ENCODE measurements at regions not wholly inside any gene's neighbourhood (a gene's known extent, or its start where the extent isn't known, plus 50 kb on each side); places are given as distances from the start of the nearest gene placed in this dataset.

- no peak overlapping the region for H3K4me3 ChIP-seq (ENCODE audit: low read length)
- no peak overlapping the region for H2AFZ ChIP-seq (ENCODE audit: low read depth, low read length)
- no peaks in the 10 kb centered on the region for H3K36me3 ChIP-seq (ENCODE audit: insufficient read depth, low read length)
- no peaks in the 10 kb centered on the region for H3K9me3 ChIP-seq (ENCODE audit: low read length)
- H3K4me1 ChIP-seq (ENCODE audit: insufficient read depth, low read length) = peaks cover 3% of the 10 kb centered on the region
- no peaks in the 10 kb centered on the region for H3K27me3 ChIP-seq (ENCODE audit: insufficient read depth, low read length)
Observed at GRCh38 chr2:211113334-211114175, 557.2 kb downstream of the CPS1 start.

GRCh38 chr2:211114826-211115455, 558.5 kb downstream of the CPS1 start:
- H3K27me3 ChIP-seq (ENCODE audit: insufficient read depth, low read length) = no peaks in the 10 kb centered on the region
- no peak overlapping the region for H3K4me3 ChIP-seq (ENCODE audit: low read length)
- H2AFZ ChIP-seq (ENCODE audit: low read depth, low read length) = no peak overlapping the region
- H3K36me3 ChIP-seq (ENCODE audit: insufficient read depth, low read length) = no peaks in the 10 kb centered on the region
- H3K9me3 ChIP-seq (ENCODE audit: low read length) = no peaks in the 10 kb centered on the region
- H3K4me1 ChIP-seq (ENCODE audit: insufficient read depth, low read length) = peaks cover 3% of the 10 kb centered on the region

GRCh38 chr2:211117026-211117425, 560.6 kb downstream of the CPS1 start:
- H3K4me1 ChIP-seq (ENCODE audit: insufficient read depth, low read length) = peaks cover 3% of the 10 kb centered on the region
- no peak overlapping the region for H3K4me3 ChIP-seq (ENCODE audit: low read length)
- H3K27me3 ChIP-seq (ENCODE audit: insufficient read depth, low read length) = no peaks in the 10 kb centered on the region
- H2AFZ ChIP-seq (ENCODE audit: low read depth, low read length) = no peak overlapping the region
- H3K36me3 ChIP-seq (ENCODE audit: insufficient read depth, low read length) = no peaks in the 10 kb centered on the region
- H3K9me3 ChIP-seq (ENCODE audit: low read length) = no peaks in the 10 kb centered on the region

GRCh38 chr2:211126256-211126655, 569.9 kb downstream of the CPS1 start:
- Histone ChIP-seq H2AFZ (ENCODE audit: low read depth, low read length) (no peak overlapping the region), H3K4me1 (ENCODE audit: insufficient read depth, low read length) (peaks cover 21% of the 10 kb centered on the region), H3K36me3 (ENCODE audit: insufficient read depth, low read length) (no peaks in the 10 kb centered on the region), H3K27me3 (ENCODE audit: insufficient read depth, low read length) (no peaks in the 10 kb centered on the region), H3K4me3 (ENCODE audit: low read length) (no peak overlapping the region), H3K9me3 (ENCODE audit: low read length) (no peaks in the 10 kb centered on the region)

- no peaks in the 10 kb centered on the region for H3K36me3 ChIP-seq (ENCODE audit: insufficient read depth, low read length)
- H3K4me3 ChIP-seq (ENCODE audit: low read length) = no peak overlapping the region
- H3K9me3 ChIP-seq (ENCODE audit: low read length) = no peaks in the 10 kb centered on the region
- no peak overlapping the region for H2AFZ ChIP-seq (ENCODE audit: low read depth, low read length)
- H3K27me3 ChIP-seq (ENCODE audit: insufficient read depth, low read length) = no peaks in the 10 kb centered on the region
- peaks cover 21% of the 10 kb centered on the region for H3K4me1 ChIP-seq (ENCODE audit: insufficient read depth, low read length)
Observed at GRCh38 chr2:211127501-211127900, 571.1 kb downstream of the CPS1 start.

- Histone ChIP-seq H2AFZ (ENCODE audit: low read depth, low read length) (no peak overlapping the region), H3K9me3 (ENCODE audit: low read length) (no peaks in the 10 kb centered on the region), H3K36me3 (ENCODE audit: insufficient read depth, low read length) (no peaks in the 10 kb centered on the region), H3K27me3 (ENCODE audit: insufficient read depth, low read length) (no peaks in the 10 kb centered on the region), H3K4me1 (ENCODE audit: insufficient read depth, low read length) (peaks cover 21% of the 10 kb centered on the region), H3K4me3 (ENCODE audit: low read length) (no peak overlapping the region)
Observed at GRCh38 chr2:211128287-211128686, 571.9 kb downstream of the CPS1 start.

- H3K4me3 ChIP-seq (ENCODE audit: low read length) = no peak overlapping the region
- no peaks in the 10 kb centered on the region for H3K9me3 ChIP-seq (ENCODE audit: low read length)
- no peaks in the 10 kb centered on the region for H3K36me3 ChIP-seq (ENCODE audit: insufficient read depth, low read length)
- peaks cover 21% of the 10 kb centered on the region for H3K4me1 ChIP-seq (ENCODE audit: insufficient read depth, low read length)
- no peak overlapping the region for H2AFZ ChIP-seq (ENCODE audit: low read depth, low read length)
- H3K27me3 ChIP-seq (ENCODE audit: insufficient read depth, low read length) = no peaks in the 10 kb centered on the region
Observed at GRCh38 chr2:211129798-211130197, 573.4 kb downstream of the CPS1 start.

GRCh38 chr2:211132046-211132445, 575.6 kb downstream of the CPS1 start:
- Histone ChIP-seq H3K4me1 (ENCODE audit: insufficient read depth, low read length) (peaks cover 13% of the 10 kb centered on the region), H2AFZ (ENCODE audit: low read depth, low read length) (no peak overlapping the region), H3K9me3 (ENCODE audit: low read length) (no peaks in the 10 kb centered on the region), H3K36me3 (ENCODE audit: insufficient read depth, low read length) (no peaks in the 10 kb centered on the region), H3K27me3 (ENCODE audit: insufficient read depth, low read length) (no peaks in the 10 kb centered on the region), H3K4me3 (ENCODE audit: low read length) (no peak overlapping the region)

- Histone ChIP-seq H3K27me3 (ENCODE audit: insufficient read depth, low read length) (no peaks in the 10 kb centered on the region), H3K4me1 (ENCODE audit: insufficient read depth, low read length) (peaks cover 13% of the 10 kb centered on the region), H3K36me3 (ENCODE audit: insufficient read depth, low read length) (no peaks in the 10 kb centered on the region), H3K4me3 (ENCODE audit: low read length) (no peak overlapping the region), H2AFZ (ENCODE audit: low read depth, low read length) (no peak overlapping the region), H3K9me3 (ENCODE audit: low read length) (no peaks in the 10 kb centered on the region)
Observed at GRCh38 chr2:211132573-211132972, 576.2 kb downstream of the CPS1 start.

GRCh38 chr2:211133766-211134165, 577.4 kb downstream of the CPS1 start:
- Histone ChIP-seq H3K4me1 (ENCODE audit: insufficient read depth, low read length) (peaks cover 13% of the 10 kb centered on the region), H3K27me3 (ENCODE audit: insufficient read depth, low read length) (no peaks in the 10 kb centered on the region), H3K4me3 (ENCODE audit: low read length) (no peak overlapping the region), H3K9me3 (ENCODE audit: low read length) (no peaks in the 10 kb centered on the region), H2AFZ (ENCODE audit: low read depth, low read length) (no peak overlapping the region), H3K36me3 (ENCODE audit: insufficient read depth, low read length) (no peaks in the 10 kb centered on the region)

GRCh38 chr2:211138551-211138950, 582.2 kb downstream of the CPS1 start:
- no peaks in the 10 kb centered on the region for H3K36me3 ChIP-seq (ENCODE audit: insufficient read depth, low read length)
- no peaks in the 10 kb centered on the region for H3K27me3 ChIP-seq (ENCODE audit: insufficient read depth, low read length)
- H3K9me3 ChIP-seq (ENCODE audit: low read length) = no peaks in the 10 kb centered on the region
- H3K4me1 ChIP-seq (ENCODE audit: insufficient read depth, low read length) = no peaks in the 10 kb centered on the region
- H2AFZ ChIP-seq (ENCODE audit: low read depth, low read length) = no peak overlapping the region
- H3K4me3 ChIP-seq (ENCODE audit: low read length) = no peak overlapping the region

- H2AFZ ChIP-seq (ENCODE audit: low read depth, low read length) = no peak overlapping the region
- H3K9me3 ChIP-seq (ENCODE audit: low read length) = no peaks in the 10 kb centered on the region
Observed at GRCh38 chr2:211141646-211142045, 585.2 kb downstream of the CPS1 start.

GRCh38 chr2:211144078-211144477, 587.7 kb downstream of the CPS1 start:
- Histone ChIP-seq H2AFZ (ENCODE audit: low read depth, low read length) (no peak overlapping the region), H3K36me3 (ENCODE audit: insufficient read depth, low read length) (no peaks in the 10 kb centered on the region), H3K9me3 (ENCODE audit: low read length) (no peaks in the 10 kb centered on the region), H3K4me3 (ENCODE audit: low read length) (no peak overlapping the region), H3K4me1 (ENCODE audit: insufficient read depth, low read length) (no peaks in the 10 kb centered on the region), H3K27me3 (ENCODE audit: insufficient read depth, low read length) (no peaks in the 10 kb centered on the region)

More at GRCh38 chr2:211141646-211142045, 585.2 kb downstream of the CPS1 start:
- Histone ChIP-seq H3K27me3 (ENCODE audit: insufficient read depth, low read length) (no peaks in the 10 kb centered on the region), H3K4me1 (ENCODE audit: insufficient read depth, low read length) (no peaks in the 10 kb centered on the region), H3K4me3 (ENCODE audit: low read length) (no peak overlapping the region), H3K36me3 (ENCODE audit: insufficient read depth, low read length) (no peaks in the 10 kb centered on the region)

All from neuron (in vitro differentiated cells).